Epithelial cell of prostate (primary cell): ENCODE measurements at regions not wholly inside any gene's neighbourhood (a gene's known extent, or its start where the extent isn't known, plus 50 kb on each side); places are given as distances from the start of the nearest gene placed in this dataset.
"Not testable (repeated sequence)": the region's sequence is repeated elsewhere in the genome, so short reads cannot be mapped to it uniquely, and the experiment has no call there.

Experiments
- DNase-seq: peaks from one replicate; pipeline ENCODE4 v3.0.0-alpha.2; 2011; ENCODE audit warnings: low read depth, low spot score
- H3K27ac ChIP-seq: fragments of 450-650 bp; 2 replicates; pipeline ENCODE4 v1.5.1; 2017; ENCODE audit warnings: mild to moderate bottlenecking

- not testable (repeated sequence) for H3K27ac ChIP-seq, DNase-seq
These were observed 555.8 kb downstream of the HTR7 start for GRCh38 chr10:90302031-90302430.

- DNase-seq: no peak
These were observed 554.9 kb downstream of the HTR7 start for GRCh38 chr10:90302758-90303481.

GRCh38 chr10:90304533-90304932 is 553.3 kb downstream of the HTR7 start:
- DNase-seq: no peak
- H3K27ac ChIP-seq: no peak overlapping the region

More at GRCh38 chr10:90302758-90303481, 554.9 kb downstream of the HTR7 start:
- H3K27ac ChIP-seq: no peak overlapping the region

- no peak overlapping the region for H3K27ac ChIP-seq
- no peak for DNase-seq
These were observed 551.7 kb downstream of the HTR7 start for GRCh38 chr10:90306187-90306586.

- no peak for DNase-seq
- no peak overlapping the region for H3K27ac ChIP-seq
These were observed 549.6 kb downstream of the HTR7 start for GRCh38 chr10:90308223-90308622.

- no peak overlapping the region for H3K27ac ChIP-seq
- peak; percentile 39 for DNase-seq
These were observed 544.1 kb downstream of the HTR7 start for GRCh38 chr10:90313576-90314325.

GRCh38 chr10:90314718-90315117 is 543.1 kb downstream of the HTR7 start:
- DNase-seq: no peak

GRCh38 chr10:90317172-90317571 is 540.7 kb downstream of the HTR7 start:
- no peak for DNase-seq
- H3K27ac ChIP-seq: no peak overlapping the region

More at GRCh38 chr10:90314718-90315117, 543.1 kb downstream of the HTR7 start:
- no peak overlapping the region for H3K27ac ChIP-seq

- no peak for DNase-seq
- peak overlapping the region; percentile 49 for H3K27ac ChIP-seq
These were observed 539.2 kb downstream of the HTR7 start for GRCh38 chr10:90318659-90319058.

GRCh38 chr10:90319188-90319914 is 538.5 kb downstream of the HTR7 start:
- DNase-seq: peak; percentile 87
- H3K27ac ChIP-seq: peak overlapping the region; percentile 49

GRCh38 chr10:90321132-90321816 is 536.6 kb downstream of the HTR7 start:
- no peak for DNase-seq
- H3K27ac ChIP-seq: no peak overlapping the region

- DNase-seq: peak; percentile 46
These were observed 531.2 kb downstream of the HTR7 start for GRCh38 chr10:90326498-90327267.

GRCh38 chr10:90327611-90328010 is 530.2 kb downstream of the HTR7 start:
- H3K27ac ChIP-seq: no peak overlapping the region
- DNase-seq: no peak

More at GRCh38 chr10:90326498-90327267, 531.2 kb downstream of the HTR7 start:
- peak overlapping the region; percentile 59 for H3K27ac ChIP-seq

GRCh38 chr10:90328459-90328858 is 529.4 kb downstream of the HTR7 start:
- no peak overlapping the region for H3K27ac ChIP-seq
- no peak for DNase-seq

- H3K27ac ChIP-seq: no peak overlapping the region
- DNase-seq: no peak
These were observed 528.9 kb downstream of the HTR7 start for GRCh38 chr10:90328896-90329295.

GRCh38 chr10:90337316-90337715 is 520.5 kb downstream of the HTR7 start:
- no peak for DNase-seq

GRCh38 chr10:90342480-90342879 is 515.4 kb downstream of the HTR7 start:
- no peak for DNase-seq
- H3K27ac ChIP-seq: no peak overlapping the region

More at GRCh38 chr10:90337316-90337715, 520.5 kb downstream of the HTR7 start:
- H3K27ac ChIP-seq: no peak overlapping the region

GRCh38 chr10:90344226-90344625 is 513.6 kb downstream of the HTR7 start:
- no peak for DNase-seq

GRCh38 chr10:90347239-90347638 is 510.6 kb downstream of the HTR7 start:
- no peak for DNase-seq
- no peak overlapping the region for H3K27ac ChIP-seq

More at GRCh38 chr10:90344226-90344625, 513.6 kb downstream of the HTR7 start:
- H3K27ac ChIP-seq: no peak overlapping the region
